Fibroblast of lung (primary cell): ENCODE measurements at regions not wholly inside any gene's neighbourhood (a gene's known extent, or its start where the extent isn't known, plus 50 kb on each side); places are given as distances from the start of the nearest gene placed in this dataset.

Experiments
- DNase-seq, 2 donors: peaks; one replicate each; pipeline versions ENCODE4 v3.0.0 to v3.0.0-alpha.2; 2010; ENCODE audit warnings: low read depth in 2 of 2
- H2AFZ ChIP-seq: 2 replicates; pipeline ENCODE4 v1.5.1; 2012; ENCODE audit warnings: low read length, control low read depth, inconsistent platforms
- H3K27ac ChIP-seq: 2 replicates; pipeline ENCODE4 v1.5.1; 2011; ENCODE audit warnings: low read length, control low read depth; ENCODE audit not compliant: insufficient read depth
- H3K27me3 ChIP-seq: 2 replicates; pipeline ENCODE4 v1.5.1; 2011; ENCODE audit warnings: mild to moderate bottlenecking, low read length; ENCODE audit not compliant: control insufficient read depth, insufficient read depth
- H3K36me3 ChIP-seq: 2 replicates; pipeline ENCODE4 v1.5.1; 2011; ENCODE audit warnings: low read length; ENCODE audit not compliant: control insufficient read depth, insufficient read depth
- H3K4me1 ChIP-seq: 2 replicates; pipeline ENCODE4 v1.5.1; 2011; ENCODE audit warnings: low read length; ENCODE audit not compliant: control insufficient read depth, insufficient read depth; ENCODE audit errors: extremely low read depth
- H3K4me2 ChIP-seq: 2 replicates; pipeline ENCODE4 v1.5.1; 2011; ENCODE audit warnings: low read length, control low read depth; ENCODE audit not compliant: insufficient read depth; ENCODE audit errors: extremely low read depth
- H3K4me3 ChIP-seq, 4 experiments: fragments of 200-600 bp in 1 of 4; sonication (generic) in 1 of 4; replicated peaks in 1 of 4; 2 replicates each; pipeline ENCODE4 v1.5.1; 2011 to 2016; ENCODE audit warnings: low read length in 4 of 4, low read depth in 3 of 4, mild to moderate bottlenecking in 3 of 4, control low read depth in 2 of 4, inconsistent platforms in 1 of 4, mixed read lengths in 1 of 4; ENCODE audit not compliant: insufficient read depth in 1 of 4; ENCODE audit errors: control extremely low read depth in 1 of 4
- H3K79me2 ChIP-seq: 2 replicates; pipeline ENCODE4 v1.5.1; 2012; ENCODE audit warnings: mild to moderate bottlenecking, low read length, inconsistent platforms; ENCODE audit not compliant: control insufficient read depth, insufficient read depth
- H3K9ac ChIP-seq: 2 replicates; pipeline ENCODE4 v1.5.1; 2011; ENCODE audit warnings: mild to moderate bottlenecking, low read length, control low read depth; ENCODE audit not compliant: insufficient read depth
- H3K9me3 ChIP-seq: 2 replicates; pipeline ENCODE4 v1.5.1; 2012; ENCODE audit warnings: low read depth, low read length; ENCODE audit not compliant: control insufficient read depth, insufficient read depth
- H4K20me1 ChIP-seq: 2 replicates; pipeline ENCODE4 v1.5.1; 2011; ENCODE audit warnings: low read length; ENCODE audit not compliant: control insufficient read depth, insufficient read depth; ENCODE audit errors: extremely low read depth
- EZH2 ChIP-seq: IDR thresholded peaks from 2 replicates; pipeline ENCODE4 v1.5.1; 2012; ENCODE audit warnings: low read length, control low read depth, mild to moderate bottlenecking; ENCODE audit errors: missing control alignments
- TF ChIP-seq, protein P1 (sequence below), 2 donors: IDR thresholded peaks in 1 of 2; conservative IDR thresholded peaks in 1 of 2; 1 replicate in 1 of 2; 2 replicates in 1 of 2; pipeline ENCODE4 v1.5.1; 2011 to 2012; ENCODE audit warnings: low read length in 2 of 2, control low read depth in 1 of 2, inconsistent platforms in 1 of 2, low read depth in 1 of 2, mild to moderate bottlenecking in 1 of 2

DNA sequence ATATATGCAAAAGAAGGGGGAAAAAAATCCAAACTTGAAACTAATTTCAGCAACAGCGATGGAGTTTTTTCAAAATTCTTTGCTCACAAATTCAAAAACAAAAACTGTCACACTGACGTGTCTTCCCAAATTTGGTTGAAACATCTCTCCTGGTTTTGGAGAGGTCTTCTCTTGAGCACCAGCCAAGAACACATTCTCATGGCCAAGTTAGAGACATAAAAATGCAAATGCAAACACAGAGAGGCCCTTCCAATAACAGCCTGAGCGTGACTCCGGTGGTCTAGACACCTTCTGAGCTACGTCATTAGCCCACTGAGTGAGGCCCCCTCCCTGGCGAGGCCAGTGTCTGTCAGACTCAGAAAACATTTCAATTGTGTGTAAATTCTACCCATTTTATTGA is 436.0 kb upstream of the PROK2 start:
- Histone ChIP-seq H3K9me3 (no peaks in the 10 kb centered on the region), H3K79me2 (no peaks in the 10 kb centered on the region), H3K4me2 (no peak overlapping the region), H3K4me1 (no peaks in the 10 kb centered on the region), H2AFZ (no peak overlapping the region), H3K9ac (no peak overlapping the region), H3K4me3 (no peak overlapping the region), H3K27ac (no peak overlapping the region), H3K27me3 (peaks cover 2% of the 10 kb centered on the region), H4K20me1 (no peaks in the 10 kb centered on the region), H3K36me3 (no peaks in the 10 kb centered on the region)
- no peak for DNase-seq
- TF ChIP-seq EZH2, result no peak
- TF ChIP-seq, protein P1, sequence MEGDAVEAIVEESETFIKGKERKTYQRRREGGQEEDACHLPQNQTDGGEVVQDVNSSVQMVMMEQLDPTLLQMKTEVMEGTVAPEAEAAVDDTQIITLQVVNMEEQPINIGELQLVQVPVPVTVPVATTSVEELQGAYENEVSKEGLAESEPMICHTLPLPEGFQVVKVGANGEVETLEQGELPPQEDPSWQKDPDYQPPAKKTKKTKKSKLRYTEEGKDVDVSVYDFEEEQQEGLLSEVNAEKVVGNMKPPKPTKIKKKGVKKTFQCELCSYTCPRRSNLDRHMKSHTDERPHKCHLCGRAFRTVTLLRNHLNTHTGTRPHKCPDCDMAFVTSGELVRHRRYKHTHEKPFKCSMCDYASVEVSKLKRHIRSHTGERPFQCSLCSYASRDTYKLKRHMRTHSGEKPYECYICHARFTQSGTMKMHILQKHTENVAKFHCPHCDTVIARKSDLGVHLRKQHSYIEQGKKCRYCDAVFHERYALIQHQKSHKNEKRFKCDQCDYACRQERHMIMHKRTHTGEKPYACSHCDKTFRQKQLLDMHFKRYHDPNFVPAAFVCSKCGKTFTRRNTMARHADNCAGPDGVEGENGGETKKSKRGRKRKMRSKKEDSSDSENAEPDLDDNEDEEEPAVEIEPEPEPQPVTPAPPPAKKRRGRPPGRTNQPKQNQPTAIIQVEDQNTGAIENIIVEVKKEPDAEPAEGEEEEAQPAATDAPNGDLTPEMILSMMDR (conservative IDR thresholded peaks at IDR 0.05 in 1 of 2, IDR thresholded peaks at IDR 0.05 in 1 of 2; ENCODE audit: low read depth in 1 of 2, low read length in 2 of 2), result no peak

DNA sequence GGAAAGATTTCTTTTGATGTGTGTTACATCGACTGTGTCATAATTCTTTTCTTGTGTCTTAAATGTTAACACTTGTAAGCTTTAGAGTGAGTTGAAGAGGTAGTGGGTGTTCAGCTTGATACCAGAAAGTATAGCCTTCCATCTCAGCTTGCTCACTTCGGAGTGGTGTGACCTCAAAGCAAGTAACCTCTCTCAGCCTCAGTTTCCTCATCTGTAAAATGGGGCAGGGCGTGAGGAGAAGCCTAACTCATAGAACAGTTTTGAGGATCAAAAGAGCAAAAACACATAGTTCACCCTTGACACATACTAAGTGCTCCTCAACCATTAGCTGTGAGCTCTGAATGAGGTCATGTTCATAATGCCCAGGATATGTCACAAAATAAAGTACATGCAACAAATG is 434.8 kb upstream of the PROK2 start:
- Histone ChIP-seq H3K9me3 (no peaks in the 10 kb centered on the region), H3K27me3 (peaks cover 2% of the 10 kb centered on the region), H3K79me2 (no peaks in the 10 kb centered on the region), H4K20me1 (no peaks in the 10 kb centered on the region), H3K4me1 (no peaks in the 10 kb centered on the region), H3K4me3 (no peak overlapping the region), H3K4me2 (no peak overlapping the region), H3K9ac (no peak overlapping the region), H2AFZ (no peak overlapping the region), H3K36me3 (no peaks in the 10 kb centered on the region), H3K27ac (no peak overlapping the region)
- no peak for TF ChIP-seq EZH2
- TF ChIP-seq, protein P1 (conservative IDR thresholded peaks at IDR 0.05 in 1 of 2, IDR thresholded peaks at IDR 0.05 in 1 of 2; ENCODE audit: low read depth in 1 of 2, low read length in 2 of 2), result no peak
- no peak for DNase-seq

DNA sequence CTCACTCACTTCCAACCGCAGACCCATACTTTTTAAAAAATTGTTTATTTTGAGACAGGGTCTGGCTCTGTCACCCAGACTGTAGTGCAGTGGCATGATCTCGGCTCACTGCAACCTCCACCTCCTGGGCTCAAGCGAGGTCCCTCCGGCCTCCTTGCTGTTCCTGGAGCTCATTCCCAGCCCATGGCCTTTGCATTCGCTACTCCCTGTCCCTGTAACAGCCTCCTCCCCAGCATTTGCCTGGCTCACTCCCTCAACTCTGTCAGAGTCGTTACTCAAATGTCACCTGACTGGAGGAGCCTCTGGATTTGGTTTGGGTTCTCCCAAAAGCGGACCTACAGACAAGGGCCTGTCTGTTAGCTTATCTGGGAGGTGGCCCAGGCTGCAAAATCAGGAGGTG is 432.6 kb upstream of the PROK2 start:
- Histone ChIP-seq H3K4me3 (no peak overlapping the region), H4K20me1 (no peaks in the 10 kb centered on the region), H3K9ac (no peak overlapping the region), H2AFZ (no peak overlapping the region), H3K36me3 (no peaks in the 10 kb centered on the region), H3K4me1 (no peaks in the 10 kb centered on the region), H3K27me3 (no peaks in the 10 kb centered on the region), H3K4me2 (no peak overlapping the region), H3K9me3 (no peaks in the 10 kb centered on the region), H3K79me2 (no peaks in the 10 kb centered on the region), H3K27ac (no peak overlapping the region)
- TF ChIP-seq, protein P1 (conservative IDR thresholded peaks at IDR 0.05 in 1 of 2, IDR thresholded peaks at IDR 0.05 in 1 of 2; ENCODE audit: low read depth in 1 of 2, low read length in 2 of 2), result no peak
- no peak for TF ChIP-seq EZH2
- no peak for DNase-seq
